ENCODE measurements at regions not wholly inside any gene's neighbourhood (a gene's known extent, or its start where the extent isn't known, plus 50 kb on each side); places are given as distances from the start of the nearest gene placed in this dataset.

- no peak for TF ChIP-seq EZH2 (optimal IDR thresholded peaks at IDR 0.05; ENCODE audit: low read depth, low read length)
- TF ChIP-seq, protein P1, sequence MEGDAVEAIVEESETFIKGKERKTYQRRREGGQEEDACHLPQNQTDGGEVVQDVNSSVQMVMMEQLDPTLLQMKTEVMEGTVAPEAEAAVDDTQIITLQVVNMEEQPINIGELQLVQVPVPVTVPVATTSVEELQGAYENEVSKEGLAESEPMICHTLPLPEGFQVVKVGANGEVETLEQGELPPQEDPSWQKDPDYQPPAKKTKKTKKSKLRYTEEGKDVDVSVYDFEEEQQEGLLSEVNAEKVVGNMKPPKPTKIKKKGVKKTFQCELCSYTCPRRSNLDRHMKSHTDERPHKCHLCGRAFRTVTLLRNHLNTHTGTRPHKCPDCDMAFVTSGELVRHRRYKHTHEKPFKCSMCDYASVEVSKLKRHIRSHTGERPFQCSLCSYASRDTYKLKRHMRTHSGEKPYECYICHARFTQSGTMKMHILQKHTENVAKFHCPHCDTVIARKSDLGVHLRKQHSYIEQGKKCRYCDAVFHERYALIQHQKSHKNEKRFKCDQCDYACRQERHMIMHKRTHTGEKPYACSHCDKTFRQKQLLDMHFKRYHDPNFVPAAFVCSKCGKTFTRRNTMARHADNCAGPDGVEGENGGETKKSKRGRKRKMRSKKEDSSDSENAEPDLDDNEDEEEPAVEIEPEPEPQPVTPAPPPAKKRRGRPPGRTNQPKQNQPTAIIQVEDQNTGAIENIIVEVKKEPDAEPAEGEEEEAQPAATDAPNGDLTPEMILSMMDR (IDR thresholded peaks at IDR 0.05; ENCODE audit: low read length) = no peak
Measured at GRCh38 chr18:71729611-71730010, 814.5 kb downstream of the CBLN2 start.
